ENCODE measurements at regions not wholly inside any gene's neighbourhood (a gene's known extent, or its start where the extent isn't known, plus 50 kb on each side); places are given as distances from the start of the nearest gene placed in this dataset.
"Not testable (repeated sequence)": the region's sequence is repeated elsewhere in the genome, so short reads cannot be mapped to it uniquely, and the experiment has no call there.

DNA sequence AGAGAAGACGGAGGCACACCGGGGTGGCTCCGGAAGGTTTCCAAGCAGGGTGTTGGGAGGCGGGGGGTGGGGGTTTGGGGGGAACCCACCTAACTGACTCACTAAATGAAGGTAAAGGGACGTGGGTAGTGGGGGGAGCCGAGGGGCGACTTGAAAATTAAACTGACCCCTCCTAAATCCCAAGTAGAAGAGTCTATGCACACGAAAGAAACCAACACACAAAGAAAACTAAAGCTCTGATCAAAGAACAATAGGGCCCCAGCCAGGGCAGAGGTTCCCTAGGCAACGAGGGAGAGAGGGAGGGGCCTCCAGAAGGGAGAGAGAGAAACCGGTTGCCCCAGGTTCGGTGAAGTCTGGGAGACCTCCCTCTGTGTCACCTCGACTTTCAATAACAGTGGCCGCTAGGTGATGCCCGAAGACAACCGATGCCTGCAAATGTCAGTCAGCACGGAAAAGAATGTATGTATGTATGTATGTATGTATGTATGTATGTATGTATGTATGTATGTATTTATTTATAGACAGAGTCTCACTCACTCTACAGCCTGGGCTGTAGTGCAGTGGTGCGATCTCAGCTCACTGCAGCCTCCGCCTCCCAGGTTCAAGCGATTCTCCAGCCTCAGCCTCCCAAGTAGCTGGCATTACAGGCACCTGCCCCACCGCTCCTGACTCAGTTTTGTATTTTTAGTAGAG, 106.7 kb upstream of the ANKRD30BL start:
- TF ChIP-seq, protein P1, sequence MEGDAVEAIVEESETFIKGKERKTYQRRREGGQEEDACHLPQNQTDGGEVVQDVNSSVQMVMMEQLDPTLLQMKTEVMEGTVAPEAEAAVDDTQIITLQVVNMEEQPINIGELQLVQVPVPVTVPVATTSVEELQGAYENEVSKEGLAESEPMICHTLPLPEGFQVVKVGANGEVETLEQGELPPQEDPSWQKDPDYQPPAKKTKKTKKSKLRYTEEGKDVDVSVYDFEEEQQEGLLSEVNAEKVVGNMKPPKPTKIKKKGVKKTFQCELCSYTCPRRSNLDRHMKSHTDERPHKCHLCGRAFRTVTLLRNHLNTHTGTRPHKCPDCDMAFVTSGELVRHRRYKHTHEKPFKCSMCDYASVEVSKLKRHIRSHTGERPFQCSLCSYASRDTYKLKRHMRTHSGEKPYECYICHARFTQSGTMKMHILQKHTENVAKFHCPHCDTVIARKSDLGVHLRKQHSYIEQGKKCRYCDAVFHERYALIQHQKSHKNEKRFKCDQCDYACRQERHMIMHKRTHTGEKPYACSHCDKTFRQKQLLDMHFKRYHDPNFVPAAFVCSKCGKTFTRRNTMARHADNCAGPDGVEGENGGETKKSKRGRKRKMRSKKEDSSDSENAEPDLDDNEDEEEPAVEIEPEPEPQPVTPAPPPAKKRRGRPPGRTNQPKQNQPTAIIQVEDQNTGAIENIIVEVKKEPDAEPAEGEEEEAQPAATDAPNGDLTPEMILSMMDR (IDR thresholded peaks at IDR 0.05) = peak in 2 of 3 donors; percentile 19 to 47
- TF ChIP-seq POLR2A, EP300 (IDR thresholded peaks at IDR 0.05): not testable (repeated sequence)
